PC-9 (cell line): ENCODE measurements at regions not wholly inside any gene's neighbourhood (a gene's known extent, or its start where the extent isn't known, plus 50 kb on each side); places are given as distances from the start of the nearest gene placed in this dataset.

ENCODE experiments used
- EZH2 ChIP-seq: fragments of 200-600 bp; sonication (generic); IDR thresholded peaks from 2 replicates; pipeline ENCODE4 v1.8.0; 2017; ENCODE audit warnings: antibody characterized with exemption, low read depth
- TF ChIP-seq, protein P1 (sequence below): fragments of 200-600 bp; sonication (generic); conservative IDR thresholded peaks from 2 replicates; pipeline ENCODE4 v1.6.1; 2017; ENCODE audit warnings: mixed run types, antibody characterized with exemption, mild to moderate bottlenecking, moderate library complexity

DNA sequence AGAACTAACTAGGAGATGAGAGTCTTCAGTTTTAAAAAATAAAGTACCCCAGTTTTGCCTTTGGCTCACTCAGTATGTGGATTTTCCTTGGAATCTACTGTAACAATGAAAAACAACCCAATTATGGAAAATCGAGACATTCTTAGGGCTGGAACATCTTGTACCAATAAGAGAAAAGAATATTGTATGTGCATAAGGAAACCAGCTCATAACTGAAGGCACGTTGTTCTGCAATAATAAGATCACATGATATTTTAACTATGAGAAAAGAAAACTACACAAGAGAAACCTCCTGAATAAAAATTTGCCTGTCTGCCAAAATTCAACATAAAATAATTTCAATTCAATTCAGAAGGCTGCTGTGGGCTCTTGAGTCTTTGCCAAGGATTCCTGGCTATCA is 261.8 kb upstream of the EDNRA start:
- TF ChIP-seq, protein P1, sequence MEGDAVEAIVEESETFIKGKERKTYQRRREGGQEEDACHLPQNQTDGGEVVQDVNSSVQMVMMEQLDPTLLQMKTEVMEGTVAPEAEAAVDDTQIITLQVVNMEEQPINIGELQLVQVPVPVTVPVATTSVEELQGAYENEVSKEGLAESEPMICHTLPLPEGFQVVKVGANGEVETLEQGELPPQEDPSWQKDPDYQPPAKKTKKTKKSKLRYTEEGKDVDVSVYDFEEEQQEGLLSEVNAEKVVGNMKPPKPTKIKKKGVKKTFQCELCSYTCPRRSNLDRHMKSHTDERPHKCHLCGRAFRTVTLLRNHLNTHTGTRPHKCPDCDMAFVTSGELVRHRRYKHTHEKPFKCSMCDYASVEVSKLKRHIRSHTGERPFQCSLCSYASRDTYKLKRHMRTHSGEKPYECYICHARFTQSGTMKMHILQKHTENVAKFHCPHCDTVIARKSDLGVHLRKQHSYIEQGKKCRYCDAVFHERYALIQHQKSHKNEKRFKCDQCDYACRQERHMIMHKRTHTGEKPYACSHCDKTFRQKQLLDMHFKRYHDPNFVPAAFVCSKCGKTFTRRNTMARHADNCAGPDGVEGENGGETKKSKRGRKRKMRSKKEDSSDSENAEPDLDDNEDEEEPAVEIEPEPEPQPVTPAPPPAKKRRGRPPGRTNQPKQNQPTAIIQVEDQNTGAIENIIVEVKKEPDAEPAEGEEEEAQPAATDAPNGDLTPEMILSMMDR: no peak
- TF ChIP-seq EZH2: no peak
